GM23248 (cell line): ENCODE measurements at regions not wholly inside any gene's neighbourhood (a gene's known extent, or its start where the extent isn't known, plus 50 kb on each side); places are given as distances from the start of the nearest gene placed in this dataset.

Experiments used
- DNase-seq: peaks from one replicate; pipeline ENCODE4 v3.0.0-alpha.2; 2015
- H2AFZ ChIP-seq: fragments of 200-600 bp; sonication (generic); 2 replicates; pipeline ENCODE4 v1.6.1; 2016; ENCODE audit warnings: antibody characterized with exemption
- H3F3A ChIP-seq: fragments of 200-600 bp; sonication (generic); 2 replicates; pipeline ENCODE4 v1.6.1; 2016; ENCODE audit warnings: mild to moderate bottlenecking, antibody characterized with exemption, mixed run types; ENCODE audit not compliant: insufficient read depth
- H3K27ac ChIP-seq: fragments of 200-600 bp; sonication (generic); 2 replicates; pipeline ENCODE4 v1.5.1; 2016; ENCODE audit warnings: mild to moderate bottlenecking
- H3K27me3 ChIP-seq: fragments of 200-600 bp; sonication (generic); replicated peaks from 2 replicates; pipeline ENCODE4 v1.6.1; 2016; ENCODE audit warnings: mild to moderate bottlenecking; ENCODE audit not compliant: insufficient read depth
- H3K36me3 ChIP-seq: fragments of 200-600 bp; sonication (generic); 2 replicates; pipeline ENCODE4 v1.6.1; 2016; ENCODE audit warnings: low read depth, mild to moderate bottlenecking
- H3K4me1 ChIP-seq: fragments of 200-600 bp; sonication (generic); 2 replicates; pipeline ENCODE4 v1.6.1; 2016; ENCODE audit warnings: mild to moderate bottlenecking; ENCODE audit not compliant: insufficient read depth
- H3K4me2 ChIP-seq: fragments of 200-600 bp; sonication (generic); one replicate; pipeline ENCODE4 v1.6.1; 2016; ENCODE audit warnings: mild to moderate bottlenecking; ENCODE audit not compliant: unreplicated experiment
- H3K4me3 ChIP-seq: fragments of 200-600 bp; sonication (generic); 2 replicates; pipeline ENCODE4 v1.5.1; 2016; ENCODE audit warnings: mild to moderate bottlenecking
- H3K79me2 ChIP-seq: fragments of 200-600 bp; sonication (generic); 2 replicates; pipeline ENCODE4 v1.6.1; 2016; ENCODE audit warnings: mild to moderate bottlenecking; ENCODE audit not compliant: insufficient read depth
- H3K9ac ChIP-seq: fragments of 200-600 bp; sonication (generic); 2 replicates; pipeline ENCODE4 v1.6.1; 2016; ENCODE audit warnings: mild to moderate bottlenecking
- H3K9me2 ChIP-seq: fragments of 200-600 bp; sonication (generic); 2 replicates; pipeline ENCODE4 v1.6.1; 2016; ENCODE audit warnings: mixed run types, mild to moderate bottlenecking, moderate library complexity; ENCODE audit not compliant: insufficient read depth
- H3K9me3 ChIP-seq: fragments of 200-600 bp; sonication (generic); one replicate; pipeline ENCODE4 v1.6.1; 2017; ENCODE audit warnings: low read depth
- H4K20me1 ChIP-seq: fragments of 200-600 bp; sonication (generic); 2 replicates; pipeline ENCODE4 v1.6.0; 2016; ENCODE audit not compliant: insufficient read depth
- EZH2 ChIP-seq: fragments of 200-600 bp; sonication (generic); IDR thresholded peaks from 2 replicates; pipeline ENCODE4 v1.6.1; 2018; ENCODE audit warnings: antibody characterized with exemption, mild to moderate bottlenecking; ENCODE audit not compliant: insufficient read depth, poor library complexity, severe bottlenecking
- EZH2phosphoT487 ChIP-seq: fragments of 200-600 bp; sonication (generic); IDR thresholded peaks from 2 replicates; pipeline ENCODE4 v1.6.1; 2018; ENCODE audit warnings: antibody characterized with exemption, moderate library complexity, mild to moderate bottlenecking, low read depth; ENCODE audit not compliant: insufficient read depth
- WGBS, 2 experiments: methylation state at CpG; one replicate each; pipeline ENCODE4 v1.1.6; 2015 to 2017; ENCODE audit warnings: low lambda C conversion rate in 2 of 2, low coverage in 1 of 2; ENCODE audit errors: missing lambda C conversion rate in 2 of 2; 5-methylcytosine and 5-hydroxymethylcytosine counted together
- in situ Hi-C: fragments of 300-500 bp; cut with MboI; formaldehyde crosslinking; loops from 2 replicates; pipeline ENCODE4 v1.15.0; 2020

GRCh38 chr13:88919970-88920628, 1248.9 kb downstream of the SLITRK5 start:
- in situ Hi-C loops, result no loop called here
- H3K9me2 ChIP-seq, result no peaks in the 10 kb centered on the region
- no peak for TF ChIP-seq EZH2
- no peak for TF ChIP-seq EZH2phosphoT487
- H2AFZ ChIP-seq, result no peak overlapping the region
- DNase-seq, result no peak
- WGBS, 2 experiments, result 49 to 58% methylated on average over 3 of the region's 3 CpGs
- H3F3A ChIP-seq, result no peaks in the 10 kb centered on the region
- H3K36me3 ChIP-seq, result no peaks in the 10 kb centered on the region
- no peaks in the 10 kb centered on the region for H3K9me3 ChIP-seq
- no peak overlapping the region for H3K9ac ChIP-seq
- no peaks in the 10 kb centered on the region for H4K20me1 ChIP-seq
- no peak overlapping the region for H3K4me3 ChIP-seq
- no peaks in the 10 kb centered on the region for H3K4me1 ChIP-seq
- H3K27me3 ChIP-seq, result no peaks in the 10 kb centered on the region
- H3K79me2 ChIP-seq, result no peaks in the 10 kb centered on the region
- no peak overlapping the region for H3K27ac ChIP-seq
- H3K4me2 ChIP-seq, result no peak overlapping the region

DNA sequence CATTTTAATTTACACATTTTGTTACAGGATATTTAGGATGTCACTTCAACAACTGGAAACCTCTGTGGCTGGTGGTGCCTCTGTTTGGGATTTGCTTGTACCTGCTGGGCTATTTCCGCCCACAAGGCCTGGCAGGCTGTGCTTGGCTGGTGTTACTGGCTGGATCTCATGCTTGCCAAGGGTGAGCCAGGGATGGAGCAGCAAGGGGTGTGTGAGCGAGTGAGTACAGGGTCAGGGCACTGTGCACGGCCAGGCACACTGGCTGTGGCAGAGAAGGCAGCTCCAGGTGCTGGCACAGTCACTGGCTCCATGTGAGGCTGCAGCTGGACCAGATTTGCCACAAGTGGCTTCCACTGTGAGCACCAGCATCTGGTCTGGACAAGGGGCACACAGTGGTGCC, 1254.8 kb downstream of the SLITRK5 start:
- no peak for DNase-seq
- in situ Hi-C loops, result no loop called here
- TF ChIP-seq EZH2 (no peak), EZH2phosphoT487 (no peak)

DNA sequence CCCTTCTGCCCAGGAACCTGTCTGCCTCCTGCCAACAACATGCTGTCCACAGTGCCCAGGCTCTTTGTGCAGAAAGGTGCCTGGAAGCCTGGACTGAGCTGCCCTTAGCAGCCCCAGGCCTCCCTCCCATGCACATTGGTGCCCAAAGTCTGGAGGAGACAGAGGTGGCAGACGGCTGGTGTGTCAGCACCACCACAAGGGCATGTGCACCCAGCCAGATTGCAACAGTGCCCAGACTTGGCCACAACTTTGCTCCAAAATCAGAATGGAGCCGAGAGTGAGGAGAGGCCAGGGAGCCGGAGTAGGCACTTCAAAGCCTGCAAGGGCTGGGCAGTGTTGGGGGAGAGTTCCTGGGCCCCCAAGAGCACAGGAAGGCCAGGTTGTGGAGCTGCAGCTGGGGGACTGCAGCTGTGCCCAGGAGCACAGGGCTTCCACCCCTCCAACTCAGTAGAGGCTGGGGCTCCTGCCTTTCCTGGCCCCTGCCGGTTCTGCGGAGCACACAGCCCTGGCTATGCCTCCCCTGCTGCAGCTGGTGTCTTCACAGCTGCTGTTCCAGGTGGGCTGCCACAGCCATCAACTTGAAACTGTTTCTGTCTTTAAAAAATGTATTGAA, 1255.8 kb downstream of the SLITRK5 start:
- in situ Hi-C loops, result no loop called here
- Histone ChIP-seq H3K79me2 (no peaks in the 10 kb centered on the region), H3K4me3 (no peak overlapping the region), H3F3A (no peaks in the 10 kb centered on the region), H3K36me3 (no peaks in the 10 kb centered on the region), H3K4me1 (no peaks in the 10 kb centered on the region), H3K4me2 (no peak overlapping the region), H3K27ac (no peak overlapping the region), H4K20me1 (no peaks in the 10 kb centered on the region), H3K9ac (no peak overlapping the region), H2AFZ (no peak overlapping the region), H3K9me3 (no peaks in the 10 kb centered on the region), H3K9me2 (no peaks in the 10 kb centered on the region), H3K27me3 (no peaks in the 10 kb centered on the region)
- WGBS, 2 experiments, result 38 to 41% methylated on average over 5 of the region's 5 CpGs
- no peak for TF ChIP-seq EZH2
- TF ChIP-seq EZH2phosphoT487, result no peak
- no peak for DNase-seq

More for the DNA sequence above, 1254.8 kb downstream of the SLITRK5 start:
- Histone ChIP-seq H3K27me3 (no peaks in the 10 kb centered on the region), H3K4me3 (no peak overlapping the region), H3K79me2 (no peaks in the 10 kb centered on the region), H3K9me3 (no peaks in the 10 kb centered on the region), H3K27ac (no peak overlapping the region), H3K36me3 (no peaks in the 10 kb centered on the region), H4K20me1 (no peaks in the 10 kb centered on the region), H3K4me1 (no peaks in the 10 kb centered on the region), H3F3A (no peaks in the 10 kb centered on the region), H2AFZ (no peak overlapping the region), H3K4me2 (no peak overlapping the region), H3K9ac (no peak overlapping the region), H3K9me2 (no peaks in the 10 kb centered on the region)
- 0 to 4% methylated on average over 1 to 3 of the region's 3 CpGs for WGBS, 2 experiments

DNA sequence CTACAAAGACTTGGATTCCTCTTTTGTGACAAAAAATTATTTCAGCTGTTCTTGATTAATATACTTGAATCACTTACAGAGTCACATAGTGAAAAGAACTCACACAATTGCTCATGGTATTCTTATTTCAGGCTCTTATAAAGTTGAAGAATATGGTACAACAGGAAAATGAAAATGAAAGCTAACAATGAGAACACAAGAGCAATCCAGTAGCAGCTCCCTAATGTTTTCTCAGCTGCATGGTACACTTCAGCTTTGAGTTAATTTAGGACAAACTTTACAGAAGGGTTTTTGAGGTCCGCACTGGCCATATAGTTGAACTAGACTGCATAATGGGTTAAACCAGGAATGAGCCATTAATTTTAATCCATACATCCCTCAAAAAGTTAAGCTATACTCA, 1261.8 kb downstream of the SLITRK5 start:
- 43 to 57% methylated on average over 1 of the region's 1 CpG for WGBS, 2 experiments
- no peak for DNase-seq

More for the DNA sequence above, 1261.8 kb downstream of the SLITRK5 start:
- no peaks in the 10 kb centered on the region for H3F3A ChIP-seq
- H3K4me2 ChIP-seq, result no peak overlapping the region
- no peaks in the 10 kb centered on the region for H3K4me1 ChIP-seq
- H3K9me3 ChIP-seq, result no peaks in the 10 kb centered on the region
- no peaks in the 10 kb centered on the region for H3K36me3 ChIP-seq
- no peaks in the 10 kb centered on the region for H4K20me1 ChIP-seq
- no peak overlapping the region for H3K27ac ChIP-seq
- TF ChIP-seq EZH2phosphoT487, result no peak
- no peak for TF ChIP-seq EZH2
- in situ Hi-C loops, result no loop called here
- no peaks in the 10 kb centered on the region for H3K9me2 ChIP-seq
- no peaks in the 10 kb centered on the region for H3K79me2 ChIP-seq
- H3K27me3 ChIP-seq, result no peaks in the 10 kb centered on the region
- no peak overlapping the region for H2AFZ ChIP-seq
- H3K4me3 ChIP-seq, result no peak overlapping the region
- no peak overlapping the region for H3K9ac ChIP-seq
